Neutrophil (primary cell): ENCODE measurements at regions not wholly inside any gene's neighbourhood (a gene's known extent, or its start where the extent isn't known, plus 50 kb on each side); places are given as distances from the start of the nearest gene placed in this dataset.

Source experiments
- H3K27ac ChIP-seq: fragments of 200-600 bp; sonication (generic); 2 replicates; pipeline ENCODE4 v1.5.1; 2016; ENCODE audit warnings: mild to moderate bottlenecking, moderate library complexity
- H3K27me3 ChIP-seq: fragments of 200-600 bp; sonication (generic); 2 replicates; pipeline ENCODE4 v1.6.0; 2016; ENCODE audit warnings: mild to moderate bottlenecking
- H3K36me3 ChIP-seq: fragments of 200-600 bp; sonication (generic); 2 replicates; pipeline ENCODE4 v1.5.1; 2017
- H3K4me1 ChIP-seq, 2 experiments: fragments of 200-600 bp in 1 of 2; sonication (generic) in 1 of 2; 1 replicate in 1 of 2; 2 replicates in 1 of 2; pipeline versions ENCODE4 v1.5.1 to v1.6.1; 2013 to 2016; ENCODE audit warnings: low read depth in 1 of 2, low read length in 1 of 2, mild to moderate bottlenecking in 1 of 2, moderate library complexity in 1 of 2; ENCODE audit not compliant: control insufficient read depth in 1 of 2, insufficient read depth in 1 of 2
- H3K4me3 ChIP-seq, 2 experiments: fragments of 200-600 bp in 1 of 2; sonication (generic) in 1 of 2; 1 replicate in 1 of 2; 2 replicates in 1 of 2; pipeline ENCODE4 v1.5.1; 2013 to 2016; ENCODE audit warnings: low read depth in 1 of 2, low read length in 1 of 2, mild to moderate bottlenecking in 1 of 2, moderate library complexity in 1 of 2
- H3K9me3 ChIP-seq: fragments of 200-600 bp; sonication (generic); 2 replicates; pipeline ENCODE4 v1.5.1; 2016
- TF ChIP-seq, protein P1 (sequence below): fragments of 200-600 bp; sonication (generic); IDR thresholded peaks from 2 replicates; pipeline ENCODE4 v1.5.1; 2016; ENCODE audit warnings: antibody characterized with exemption

DNA sequence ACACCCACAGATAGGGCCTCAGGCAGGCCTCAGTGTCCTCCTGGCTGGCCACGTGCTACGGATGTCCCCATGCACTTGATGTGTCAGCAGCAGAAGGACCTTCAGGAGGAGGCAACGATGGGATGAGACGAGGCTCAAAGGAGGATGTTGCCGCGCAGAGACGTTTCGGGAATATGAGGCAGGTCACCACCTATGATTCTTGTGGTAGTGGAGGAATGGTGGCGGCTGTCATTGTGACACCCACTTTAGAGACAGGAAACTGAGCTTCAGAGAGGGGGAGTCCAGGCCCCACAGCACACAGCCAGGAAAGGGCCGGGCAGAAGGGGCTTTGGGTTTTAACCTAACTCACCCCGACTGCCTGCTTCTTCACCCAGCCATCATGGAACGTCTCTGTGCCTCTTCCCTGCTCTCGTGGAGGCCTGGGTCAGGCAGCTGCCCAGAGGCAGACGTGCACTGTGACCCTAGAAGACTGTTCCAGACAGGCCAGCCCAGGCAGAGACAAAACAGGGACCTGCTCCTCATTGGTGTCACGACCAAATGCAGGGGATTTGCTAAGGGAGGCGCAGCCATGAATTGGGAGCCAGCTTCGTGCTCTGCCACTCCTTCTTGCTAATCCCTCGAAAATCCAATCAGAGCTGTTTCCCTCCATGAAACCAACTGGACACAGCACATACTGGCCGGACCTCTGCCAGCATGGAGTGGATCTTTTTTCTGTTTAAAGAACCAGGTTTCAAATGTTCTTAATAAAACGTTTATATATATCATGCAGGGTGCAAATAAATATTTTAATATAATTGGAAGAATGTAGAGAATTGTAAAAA, 169.2 kb downstream of the ASB1 start:
- H3K27ac ChIP-seq, result no peak overlapping the region
- H3K4me1 ChIP-seq, result no peaks in the 10 kb centered on the region
- H3K36me3 ChIP-seq, result no peaks in the 10 kb centered on the region
- TF ChIP-seq, protein P1, sequence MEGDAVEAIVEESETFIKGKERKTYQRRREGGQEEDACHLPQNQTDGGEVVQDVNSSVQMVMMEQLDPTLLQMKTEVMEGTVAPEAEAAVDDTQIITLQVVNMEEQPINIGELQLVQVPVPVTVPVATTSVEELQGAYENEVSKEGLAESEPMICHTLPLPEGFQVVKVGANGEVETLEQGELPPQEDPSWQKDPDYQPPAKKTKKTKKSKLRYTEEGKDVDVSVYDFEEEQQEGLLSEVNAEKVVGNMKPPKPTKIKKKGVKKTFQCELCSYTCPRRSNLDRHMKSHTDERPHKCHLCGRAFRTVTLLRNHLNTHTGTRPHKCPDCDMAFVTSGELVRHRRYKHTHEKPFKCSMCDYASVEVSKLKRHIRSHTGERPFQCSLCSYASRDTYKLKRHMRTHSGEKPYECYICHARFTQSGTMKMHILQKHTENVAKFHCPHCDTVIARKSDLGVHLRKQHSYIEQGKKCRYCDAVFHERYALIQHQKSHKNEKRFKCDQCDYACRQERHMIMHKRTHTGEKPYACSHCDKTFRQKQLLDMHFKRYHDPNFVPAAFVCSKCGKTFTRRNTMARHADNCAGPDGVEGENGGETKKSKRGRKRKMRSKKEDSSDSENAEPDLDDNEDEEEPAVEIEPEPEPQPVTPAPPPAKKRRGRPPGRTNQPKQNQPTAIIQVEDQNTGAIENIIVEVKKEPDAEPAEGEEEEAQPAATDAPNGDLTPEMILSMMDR, result no peak
- no peaks in the 10 kb centered on the region for H3K9me3 ChIP-seq
- no peaks in the 10 kb centered on the region for H3K27me3 ChIP-seq
- no peak overlapping the region for H3K4me3 ChIP-seq

- H3K9me3 ChIP-seq, result no peaks in the 10 kb centered on the region
- H3K27ac ChIP-seq, result no peak overlapping the region
- no peaks in the 10 kb centered on the region for H3K36me3 ChIP-seq
- no peaks in the 10 kb centered on the region for H3K4me1 ChIP-seq
- TF ChIP-seq, protein P1, result no peak
- H3K27me3 ChIP-seq, result no peaks in the 10 kb centered on the region
- no peak overlapping the region for H3K4me3 ChIP-seq
These were observed 170.1 kb downstream of the ASB1 start for GRCh38 chr2:238596571-238597551.

- Histone ChIP-seq H3K9me3 (no peaks in the 10 kb centered on the region), H3K4me3 (no peak overlapping the region), H3K4me1 (no peaks in the 10 kb centered on the region), H3K36me3 (no peaks in the 10 kb centered on the region), H3K27ac (no peak overlapping the region), H3K27me3 (no peaks in the 10 kb centered on the region)
- TF ChIP-seq, protein P1, result no peak
These were observed 171.2 kb downstream of the ASB1 start for GRCh38 chr2:238597638-238598528.

GRCh38 chr2:238598802-238599530, 172.2 kb downstream of the ASB1 start:
- TF ChIP-seq, protein P1, result no peak
- Histone ChIP-seq H3K27ac (no peak overlapping the region), H3K27me3 (no peaks in the 10 kb centered on the region)

More at GRCh38 chr2:238598802-238599530, 172.2 kb downstream of the ASB1 start:
- H3K9me3 ChIP-seq, result no peaks in the 10 kb centered on the region
- no peaks in the 10 kb centered on the region for H3K36me3 ChIP-seq
- no peak overlapping the region for H3K4me3 ChIP-seq
- no peaks in the 10 kb centered on the region for H3K4me1 ChIP-seq
